ENCODE measurements at regions not wholly inside any gene's neighbourhood (a gene's known extent, or its start where the extent isn't known, plus 50 kb on each side); places are given as distances from the start of the nearest gene placed in this dataset.

- H2AFZ ChIP-seq (ENCODE audit: low read length), result no peak overlapping the region
- H3K79me2 ChIP-seq (ENCODE audit: insufficient read depth, low read length), result no peaks in the 10 kb centered on the region
- H3K14ac ChIP-seq (ENCODE audit: insufficient read depth, low read length), result no peak overlapping the region
- Mint-ChIP-seq H3K27me3 (ENCODE audit: low read depth) (no peaks in the 10 kb centered on the region), H3K4me1 (peaks cover under 1 to 2% of the 10 kb centered on the region in 2 experiments; a peak in 3 of 4 replicates), H3K36me3 (ENCODE audit: insufficient read depth in 1 of 3, low read depth in 3 of 3) (peaks cover 31 to 41% (median 34%) of the 10 kb centered on the region in 3 experiments), H3K4me3 (no peak overlapping the region), H3K9me3 (peaks cover 39 to 43% of the 10 kb centered on the region in 2 experiments), H3K27ac (no peak overlapping the region)
- H3K27ac ChIP-seq (ENCODE audit: insufficient read length, low read depth, low read length), result no peak overlapping the region
- no peaks in the 10 kb centered on the region for H3K79me1 ChIP-seq (ENCODE audit: insufficient read depth, low read depth, low read length, poor library complexity, severe bottlenecking)
- no peak overlapping the region for H2BK120ac ChIP-seq (ENCODE audit: low read depth, low read length, poor library complexity, severe bottlenecking)
- H3K9ac ChIP-seq (ENCODE audit: extremely low read depth, insufficient read length, low read length), result no peak overlapping the region
- H4K91ac ChIP-seq (ENCODE audit: insufficient read length, low read depth, low read length), result no peak overlapping the region
- H4K20me1 ChIP-seq (ENCODE audit: control insufficient read depth, insufficient read depth, insufficient read length), result no peaks in the 10 kb centered on the region
- H3K9me3 ChIP-seq (ENCODE audit: control insufficient read depth, low read depth, low read length), result peaks cover 10% of the 10 kb centered on the region
- no peak overlapping the region for H2BK15ac ChIP-seq (ENCODE audit: low read depth, low read length)
- no peaks in the 10 kb centered on the region for H3K23me2 ChIP-seq (ENCODE audit: insufficient read length, low read depth, low read length, poor library complexity, severe bottlenecking)
- H2BK20ac ChIP-seq (ENCODE audit: low read depth, low read length, poor library complexity, severe bottlenecking), result no peak overlapping the region
- no peak overlapping the region for H3T11ph ChIP-seq (ENCODE audit: low read length)
- H2BK12ac ChIP-seq (ENCODE audit: insufficient read length, low read depth, low read length), result no peak overlapping the region
- no peak overlapping the region for H3K4ac ChIP-seq (ENCODE audit: low read depth, low read length)
- H4K5ac ChIP-seq (ENCODE audit: insufficient read length, low read depth, low read length), result no peak overlapping the region
- no peak overlapping the region for H3K56ac ChIP-seq (ENCODE audit: insufficient read length, low read depth, low read length)
- no peak overlapping the region for H2BK5ac ChIP-seq (ENCODE audit: insufficient read length, low read length)
- no peak overlapping the region for H3K4me2 ChIP-seq (ENCODE audit: insufficient read depth, insufficient read length, low read length)
- no peak overlapping the region for H2AK5ac ChIP-seq (ENCODE audit: insufficient read length, low read length)
- no peak overlapping the region for H3K18ac ChIP-seq (ENCODE audit: insufficient read length, low read depth, low read length)
- no peak overlapping the region for H3K23ac ChIP-seq (ENCODE audit: insufficient read length, low read depth, low read length)
- H3K4me1 ChIP-seq (ENCODE audit: insufficient read depth, low read length), result no peaks in the 10 kb centered on the region
- TF ChIP-seq, protein P1, sequence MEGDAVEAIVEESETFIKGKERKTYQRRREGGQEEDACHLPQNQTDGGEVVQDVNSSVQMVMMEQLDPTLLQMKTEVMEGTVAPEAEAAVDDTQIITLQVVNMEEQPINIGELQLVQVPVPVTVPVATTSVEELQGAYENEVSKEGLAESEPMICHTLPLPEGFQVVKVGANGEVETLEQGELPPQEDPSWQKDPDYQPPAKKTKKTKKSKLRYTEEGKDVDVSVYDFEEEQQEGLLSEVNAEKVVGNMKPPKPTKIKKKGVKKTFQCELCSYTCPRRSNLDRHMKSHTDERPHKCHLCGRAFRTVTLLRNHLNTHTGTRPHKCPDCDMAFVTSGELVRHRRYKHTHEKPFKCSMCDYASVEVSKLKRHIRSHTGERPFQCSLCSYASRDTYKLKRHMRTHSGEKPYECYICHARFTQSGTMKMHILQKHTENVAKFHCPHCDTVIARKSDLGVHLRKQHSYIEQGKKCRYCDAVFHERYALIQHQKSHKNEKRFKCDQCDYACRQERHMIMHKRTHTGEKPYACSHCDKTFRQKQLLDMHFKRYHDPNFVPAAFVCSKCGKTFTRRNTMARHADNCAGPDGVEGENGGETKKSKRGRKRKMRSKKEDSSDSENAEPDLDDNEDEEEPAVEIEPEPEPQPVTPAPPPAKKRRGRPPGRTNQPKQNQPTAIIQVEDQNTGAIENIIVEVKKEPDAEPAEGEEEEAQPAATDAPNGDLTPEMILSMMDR (conservative IDR thresholded peaks at IDR 0.05), result no peak
- no CpG with 5 or more reads among the region's 2 CpGs for WGBS (ENCODE audit: extremely low coverage, insufficient read length, low lambda C conversion rate)
- no peak for DNase-seq
- H4K8ac ChIP-seq (replicated peaks; ENCODE audit: insufficient read length, low read depth, low read length), result no peak overlapping the region
- H3K27me3 ChIP-seq (ENCODE audit: insufficient read depth, low read length), result no peaks in the 10 kb centered on the region
Measured at GRCh38 chr10:52869864-52870263, 97.3 kb upstream of the MBL2 start.
